GM21360 (cell line): ENCODE measurements at regions not wholly inside any gene's neighbourhood (a gene's known extent, or its start where the extent isn't known, plus 50 kb on each side); places are given as distances from the start of the nearest gene placed in this dataset.

Source experiments
- ATAC-seq: cut with Tn5 transposase; IDR thresholded peaks from one replicate; pipeline ENCODE4 v1.9.1; 2021; ENCODE audit warnings: mild to moderate bottlenecking, moderate library complexity; ENCODE audit not compliant: unreplicated experiment

GRCh38 chr16:73186752-73187601 lies 139.0 kb upstream of the ZFHX3 start:
- ATAC-seq = no peak

GRCh38 chr16:73185737-73186136 lies 137.8 kb upstream of the ZFHX3 start:
- no peak for ATAC-seq

GRCh38 chr16:73183611-73184092 lies 135.7 kb upstream of the ZFHX3 start:
- ATAC-seq = no peak

GRCh38 chr16:73179705-73180331 lies 131.9 kb upstream of the ZFHX3 start:
- no peak for ATAC-seq

GRCh38 chr16:73177729-73178295 lies 129.9 kb upstream of the ZFHX3 start:
- no peak for ATAC-seq

GRCh38 chr16:73176577-73177013 lies 128.7 kb upstream of the ZFHX3 start:
- no peak for ATAC-seq

- ATAC-seq = no peak
Measured at GRCh38 chr16:73172973-73173709, 125.2 kb upstream of the ZFHX3 start.

GRCh38 chr16:73172241-73172972 lies 124.5 kb upstream of the ZFHX3 start:
- no peak for ATAC-seq

- no peak for ATAC-seq
Measured at GRCh38 chr16:73171901-73172240, 123.9 kb upstream of the ZFHX3 start.

GRCh38 chr16:73171380-73171779 lies 123.5 kb upstream of the ZFHX3 start:
- ATAC-seq = no peak

GRCh38 chr16:73170612-73171038 lies 122.7 kb upstream of the ZFHX3 start:
- no peak for ATAC-seq

GRCh38 chr16:73166947-73167550 lies 119.1 kb upstream of the ZFHX3 start:
- ATAC-seq = no peak

- no peak for ATAC-seq
Measured at GRCh38 chr16:73166441-73166851, 118.5 kb upstream of the ZFHX3 start.

- no peak for ATAC-seq
Measured at GRCh38 chr16:73163238-73163815, 115.4 kb upstream of the ZFHX3 start.

GRCh38 chr16:73161977-73162376 lies 114.0 kb upstream of the ZFHX3 start:
- ATAC-seq = no peak

- no peak for ATAC-seq
Measured at GRCh38 chr16:73159296-73159695, 111.4 kb upstream of the ZFHX3 start.

GRCh38 chr16:73157861-73158260 lies 109.9 kb upstream of the ZFHX3 start:
- no peak for ATAC-seq

GRCh38 chr16:73154063-73154870 lies 106.3 kb upstream of the ZFHX3 start:
- ATAC-seq = no peak
